OCI-LY1 (cell line): ENCODE measurements at regions not wholly inside any gene's neighbourhood (a gene's known extent, or its start where the extent isn't known, plus 50 kb on each side); places are given as distances from the start of the nearest gene placed in this dataset.

Experiments
- H2AFZ ChIP-seq: fragments of 200-600 bp; sonication (generic), shearing (Covaris generic); 2 replicates; pipeline ENCODE4 v1.6.0; 2014; ENCODE audit warnings: antibody characterized with exemption, mild to moderate bottlenecking, low read length
- H3F3A ChIP-seq: fragments of 200-600 bp; sonication (generic), shearing (Covaris generic); 2 replicates; pipeline ENCODE4 v1.6.0; 2014; ENCODE audit warnings: mild to moderate bottlenecking, antibody characterized with exemption, low read length, moderate library complexity; ENCODE audit not compliant: insufficient read depth
- H3K27ac ChIP-seq: fragments of 200-600 bp; sonication (generic); 2 replicates; pipeline ENCODE4 v1.5.1; 2014; ENCODE audit warnings: low read length, mixed run types, mild to moderate bottlenecking, low read depth; ENCODE audit not compliant: poor library complexity, severe bottlenecking
- H3K27me3 ChIP-seq: fragments of 200-600 bp; sonication (generic); 2 replicates; pipeline ENCODE4 v1.6.0; 2014; ENCODE audit warnings: antibody characterized with exemption, mild to moderate bottlenecking, low read length, moderate library complexity; ENCODE audit not compliant: insufficient read depth
- H3K36me3 ChIP-seq: fragments of 200-600 bp; sonication (generic); 2 replicates; pipeline ENCODE4 v1.6.1; 2014; ENCODE audit warnings: mild to moderate bottlenecking, antibody characterized with exemption, low read length, moderate library complexity, mixed read lengths; ENCODE audit not compliant: insufficient read depth
- H3K4me1 ChIP-seq: fragments of 200-600 bp; sonication (generic); 2 replicates; pipeline ENCODE4 v1.5.1; 2014; ENCODE audit warnings: mild to moderate bottlenecking, low read length, moderate library complexity; ENCODE audit not compliant: insufficient read depth, severe bottlenecking
- H3K4me2 ChIP-seq: fragments of 200-600 bp; sonication (generic), shearing (Covaris generic); 2 replicates; pipeline ENCODE4 v1.6.1; 2014; ENCODE audit warnings: low read length
- H3K4me3 ChIP-seq: fragments of 200-600 bp; sonication (generic); 2 replicates; pipeline ENCODE4 v1.5.1; 2014; ENCODE audit warnings: low read length, low read depth, mild to moderate bottlenecking, mixed read lengths; ENCODE audit not compliant: poor library complexity, severe bottlenecking
- H3K79me2 ChIP-seq: fragments of 200-600 bp; shearing (Covaris generic); 2 replicates; pipeline ENCODE4 v1.6.1; 2016; ENCODE audit warnings: mixed run types, low read length, mixed read lengths; ENCODE audit not compliant: insufficient read depth
- H3K9ac ChIP-seq: fragments of 200-600 bp; sonication (generic), shearing (Covaris generic); 2 replicates; pipeline ENCODE4 v1.6.1; 2014; ENCODE audit warnings: mild to moderate bottlenecking, low read length, mixed read lengths
- H3K9me2 ChIP-seq: fragments of 200-600 bp; sonication (generic), shearing (Covaris generic); 2 replicates; pipeline ENCODE4 v1.6.1; 2014; ENCODE audit warnings: low read depth, mild to moderate bottlenecking, low read length, mixed read lengths
- H3K9me3 ChIP-seq: fragments of 200-600 bp; shearing (Covaris generic); 2 replicates; pipeline ENCODE4 v1.6.1; 2014; ENCODE audit warnings: low read length, mixed read lengths
- H4K20me1 ChIP-seq: fragments of 200-600 bp; sonication (generic), shearing (Covaris generic); 2 replicates; pipeline ENCODE4 v1.6.0; 2016; ENCODE audit warnings: mild to moderate bottlenecking, low read length; ENCODE audit not compliant: insufficient read depth
- CTCF ChIP-seq: fragments of 200-600 bp; sonication (generic), shearing (Covaris generic); IDR thresholded peaks from 2 replicates; pipeline ENCODE4 v1.5.1; 2017; ENCODE audit warnings: mild to moderate bottlenecking, antibody characterized with exemption, low read length, moderate library complexity, mixed read lengths
- EZH2 ChIP-seq: fragments of 200-600 bp; sonication (generic), shearing (Covaris generic); IDR thresholded peaks from 2 replicates; pipeline ENCODE4 v1.8.0; 2017; ENCODE audit warnings: borderline replicate concordance, mixed run types, mild to moderate bottlenecking, antibody characterized with exemption, low read length, moderate library complexity, mixed read lengths

DNA sequence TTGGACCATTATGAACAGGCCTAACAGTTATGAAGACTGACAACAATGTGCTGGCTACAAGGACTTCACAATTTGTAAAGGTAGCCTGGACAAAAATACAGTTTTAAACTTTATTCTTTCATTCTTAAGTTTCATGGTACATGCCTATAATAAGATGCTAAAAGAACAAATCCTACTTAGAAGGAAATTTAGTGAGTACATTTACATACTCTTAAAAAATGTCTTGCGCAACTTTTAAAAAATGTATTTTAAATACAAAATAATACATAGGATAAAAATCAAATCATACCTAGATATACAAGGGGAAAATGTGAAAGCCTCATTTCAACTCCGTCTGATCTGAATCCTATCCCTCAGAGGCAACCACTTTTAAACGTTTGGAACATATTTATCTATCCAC is 200.7 kb upstream of the SPIN4 start:
- Histone ChIP-seq H3K4me3 (no peak overlapping the region), H3K27me3 (no peaks in the 10 kb centered on the region), H3K36me3 (no peaks in the 10 kb centered on the region), H4K20me1 (no peaks in the 10 kb centered on the region), H3F3A (no peaks in the 10 kb centered on the region), H3K79me2 (no peaks in the 10 kb centered on the region), H3K4me2 (no peak overlapping the region), H3K9ac (no peak overlapping the region), H3K4me1 (no peaks in the 10 kb centered on the region), H3K9me3 (no peaks in the 10 kb centered on the region), H3K9me2 (no peaks in the 10 kb centered on the region), H2AFZ (no peak overlapping the region), H3K27ac (no peak overlapping the region)
- TF ChIP-seq CTCF: no peak
- no peak for TF ChIP-seq EZH2

- no peak overlapping the region for H3K4me3 ChIP-seq
- H3K36me3 ChIP-seq: no peaks in the 10 kb centered on the region
- no peaks in the 10 kb centered on the region for H3K79me2 ChIP-seq
- peaks cover 4% of the 10 kb centered on the region for H3K4me1 ChIP-seq
- H2AFZ ChIP-seq: no peak overlapping the region
- no peak overlapping the region for H3K4me2 ChIP-seq
- H3K9me2 ChIP-seq: no peaks in the 10 kb centered on the region
- no peak overlapping the region for H3K9ac ChIP-seq
- TF ChIP-seq EZH2 (no peak), CTCF (no peak)
- H3K9me3 ChIP-seq: no peaks in the 10 kb centered on the region
- no peaks in the 10 kb centered on the region for H3K27me3 ChIP-seq
- no peaks in the 10 kb centered on the region for H4K20me1 ChIP-seq
- no peaks in the 10 kb centered on the region for H3F3A ChIP-seq
- no peak overlapping the region for H3K27ac ChIP-seq
These were observed 179.5 kb upstream of the SPIN4 start for GRCh38 chrX:63530654-63531053.

DNA sequence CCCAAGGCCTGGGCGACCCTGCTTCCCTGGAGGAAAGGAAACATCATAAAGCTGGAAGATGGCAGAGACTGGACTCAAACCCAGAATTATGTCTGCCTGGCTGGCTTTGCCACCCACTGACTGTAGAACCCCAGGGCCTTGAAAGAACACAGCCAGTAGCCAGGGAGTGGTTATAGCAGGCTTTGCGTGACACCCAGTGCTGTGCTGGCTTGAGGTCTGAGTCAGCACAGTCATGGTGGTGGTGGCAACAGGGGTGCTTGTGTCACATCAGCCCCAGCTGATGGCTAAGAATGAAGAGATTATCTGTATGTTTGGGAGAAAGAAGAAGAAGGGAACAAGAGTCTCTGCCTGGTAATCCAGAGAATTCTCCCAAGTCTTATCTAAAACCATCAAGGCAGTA is 178.8 kb upstream of the SPIN4 start:
- H3K9me2 ChIP-seq: no peaks in the 10 kb centered on the region
- no peaks in the 10 kb centered on the region for H3K79me2 ChIP-seq
- no peak overlapping the region for H3K4me3 ChIP-seq
- H3K27me3 ChIP-seq: no peaks in the 10 kb centered on the region
- H2AFZ ChIP-seq: no peak overlapping the region
- no peaks in the 10 kb centered on the region for H3K9me3 ChIP-seq
- H3F3A ChIP-seq: no peaks in the 10 kb centered on the region
- no peaks in the 10 kb centered on the region for H3K36me3 ChIP-seq
- H3K4me2 ChIP-seq: no peak overlapping the region
- peaks cover 9% of the 10 kb centered on the region for H3K4me1 ChIP-seq
- no peaks in the 10 kb centered on the region for H4K20me1 ChIP-seq
- H3K27ac ChIP-seq: no peak overlapping the region
- no peak overlapping the region for H3K9ac ChIP-seq
- no peak for TF ChIP-seq EZH2
- TF ChIP-seq CTCF: no peak
